GM23338 (cell line): ENCODE measurements at regions not wholly inside any gene's neighbourhood (a gene's known extent, or its start where the extent isn't known, plus 50 kb on each side); places are given as distances from the start of the nearest gene placed in this dataset.
"Not testable (repeated sequence)": the region's sequence is repeated elsewhere in the genome, so short reads cannot be mapped to it uniquely, and the experiment has no call there.

Experiments
- EZH2 ChIP-seq: fragments of 200-600 bp; sonication (generic); IDR thresholded peaks from one replicate; pipeline ENCODE4 v1.8.0; 2017; ENCODE audit warnings: antibody characterized with exemption, mild to moderate bottlenecking, low read depth; ENCODE audit not compliant: unreplicated experiment
- EZH2phosphoT487 ChIP-seq: fragments of 200-600 bp; sonication (generic); IDR thresholded peaks from one replicate; pipeline ENCODE4 v1.8.1; 2018; ENCODE audit warnings: antibody characterized with exemption; ENCODE audit not compliant: unreplicated experiment
- NANOG ChIP-seq: IDR thresholded peaks from 2 replicates; pipeline ENCODE4 v1.6.1; 2016; ENCODE audit warnings: antibody characterized with exemption, borderline replicate concordance
- POLR2AphosphoS5 ChIP-seq: IDR thresholded peaks from 2 replicates; pipeline ENCODE4 v1.6.1; 2016; ENCODE audit warnings: antibody characterized with exemption, low read depth
- STAT1 ChIP-seq: IDR thresholded peaks from one replicate; pipeline ENCODE4 v1.6.1; 2016; ENCODE audit warnings: antibody characterized with exemption; ENCODE audit not compliant: unreplicated experiment
- ZNF114 ChIP-seq: fragments of 250-450 bp; sonication (Bioruptor Pico); IDR thresholded peaks from 2 replicates; pipeline ENCODE4 v1.5.0; 2020; ENCODE audit warnings: mild to moderate bottlenecking, moderate library complexity
- TF ChIP-seq, protein P1 (sequence below), 2 experiments: fragments of 200-600 bp in 1 of 2; sonication (generic) in 1 of 2; conservative IDR thresholded peaks; 2 replicates each; pipeline versions ENCODE4 v1.5.1 to v1.6.1; 2016 to 2017; ENCODE audit warnings: antibody characterized with exemption in 2 of 2, low read depth in 2 of 2, mild to moderate bottlenecking in 2 of 2, moderate library complexity in 1 of 2
- TF ChIP-seq, protein P2 (sequence below): IDR thresholded peaks from one replicate; pipeline ENCODE4 v1.6.1; 2018; ENCODE audit warnings: antibody characterized with exemption; ENCODE audit not compliant: unreplicated experiment
- TF ChIP-seq, protein P3 (sequence below): IDR thresholded peaks from 2 replicates; pipeline ENCODE4 v1.6.1; 2016; ENCODE audit warnings: antibody characterized with exemption

DNA sequence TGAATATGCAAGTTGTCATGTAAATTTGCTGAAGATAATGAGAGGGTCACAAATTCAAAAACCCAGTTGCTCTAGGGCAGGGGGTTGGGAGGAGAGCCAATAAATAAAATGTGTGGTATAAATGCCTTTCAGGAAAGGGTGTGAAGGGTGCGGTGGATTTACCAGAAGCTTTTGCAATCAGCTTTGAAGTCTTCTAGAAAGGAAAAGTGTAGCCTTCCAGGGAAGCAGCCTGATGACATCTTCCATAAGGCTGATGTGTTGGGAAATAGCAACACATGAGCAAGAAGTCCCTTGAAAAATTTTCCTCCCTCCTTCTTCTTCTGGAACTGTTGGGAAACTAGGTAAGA, 85.6 kb upstream of the POTEC start:
- TF ChIP-seq, protein P1, sequence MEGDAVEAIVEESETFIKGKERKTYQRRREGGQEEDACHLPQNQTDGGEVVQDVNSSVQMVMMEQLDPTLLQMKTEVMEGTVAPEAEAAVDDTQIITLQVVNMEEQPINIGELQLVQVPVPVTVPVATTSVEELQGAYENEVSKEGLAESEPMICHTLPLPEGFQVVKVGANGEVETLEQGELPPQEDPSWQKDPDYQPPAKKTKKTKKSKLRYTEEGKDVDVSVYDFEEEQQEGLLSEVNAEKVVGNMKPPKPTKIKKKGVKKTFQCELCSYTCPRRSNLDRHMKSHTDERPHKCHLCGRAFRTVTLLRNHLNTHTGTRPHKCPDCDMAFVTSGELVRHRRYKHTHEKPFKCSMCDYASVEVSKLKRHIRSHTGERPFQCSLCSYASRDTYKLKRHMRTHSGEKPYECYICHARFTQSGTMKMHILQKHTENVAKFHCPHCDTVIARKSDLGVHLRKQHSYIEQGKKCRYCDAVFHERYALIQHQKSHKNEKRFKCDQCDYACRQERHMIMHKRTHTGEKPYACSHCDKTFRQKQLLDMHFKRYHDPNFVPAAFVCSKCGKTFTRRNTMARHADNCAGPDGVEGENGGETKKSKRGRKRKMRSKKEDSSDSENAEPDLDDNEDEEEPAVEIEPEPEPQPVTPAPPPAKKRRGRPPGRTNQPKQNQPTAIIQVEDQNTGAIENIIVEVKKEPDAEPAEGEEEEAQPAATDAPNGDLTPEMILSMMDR (conservative IDR thresholded peaks at IDR 0.05; ENCODE audit: low read depth in 2 of 2) = not testable (repeated sequence)
- not testable (repeated sequence) for TF ChIP-seq EZH2phosphoT487, EZH2, POLR2AphosphoS5, ZNF114, NANOG, STAT1
- TF ChIP-seq, protein P2, sequence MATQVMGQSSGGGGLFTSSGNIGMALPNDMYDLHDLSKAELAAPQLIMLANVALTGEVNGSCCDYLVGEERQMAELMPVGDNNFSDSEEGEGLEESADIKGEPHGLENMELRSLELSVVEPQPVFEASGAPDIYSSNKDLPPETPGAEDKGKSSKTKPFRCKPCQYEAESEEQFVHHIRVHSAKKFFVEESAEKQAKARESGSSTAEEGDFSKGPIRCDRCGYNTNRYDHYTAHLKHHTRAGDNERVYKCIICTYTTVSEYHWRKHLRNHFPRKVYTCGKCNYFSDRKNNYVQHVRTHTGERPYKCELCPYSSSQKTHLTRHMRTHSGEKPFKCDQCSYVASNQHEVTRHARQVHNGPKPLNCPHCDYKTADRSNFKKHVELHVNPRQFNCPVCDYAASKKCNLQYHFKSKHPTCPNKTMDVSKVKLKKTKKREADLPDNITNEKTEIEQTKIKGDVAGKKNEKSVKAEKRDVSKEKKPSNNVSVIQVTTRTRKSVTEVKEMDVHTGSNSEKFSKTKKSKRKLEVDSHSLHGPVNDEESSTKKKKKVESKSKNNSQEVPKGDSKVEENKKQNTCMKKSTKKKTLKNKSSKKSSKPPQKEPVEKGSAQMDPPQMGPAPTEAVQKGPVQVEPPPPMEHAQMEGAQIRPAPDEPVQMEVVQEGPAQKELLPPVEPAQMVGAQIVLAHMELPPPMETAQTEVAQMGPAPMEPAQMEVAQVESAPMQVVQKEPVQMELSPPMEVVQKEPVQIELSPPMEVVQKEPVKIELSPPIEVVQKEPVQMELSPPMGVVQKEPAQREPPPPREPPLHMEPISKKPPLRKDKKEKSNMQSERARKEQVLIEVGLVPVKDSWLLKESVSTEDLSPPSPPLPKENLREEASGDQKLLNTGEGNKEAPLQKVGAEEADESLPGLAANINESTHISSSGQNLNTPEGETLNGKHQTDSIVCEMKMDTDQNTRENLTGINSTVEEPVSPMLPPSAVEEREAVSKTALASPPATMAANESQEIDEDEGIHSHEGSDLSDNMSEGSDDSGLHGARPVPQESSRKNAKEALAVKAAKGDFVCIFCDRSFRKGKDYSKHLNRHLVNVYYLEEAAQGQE = not testable (repeated sequence)
- TF ChIP-seq, protein P3, sequence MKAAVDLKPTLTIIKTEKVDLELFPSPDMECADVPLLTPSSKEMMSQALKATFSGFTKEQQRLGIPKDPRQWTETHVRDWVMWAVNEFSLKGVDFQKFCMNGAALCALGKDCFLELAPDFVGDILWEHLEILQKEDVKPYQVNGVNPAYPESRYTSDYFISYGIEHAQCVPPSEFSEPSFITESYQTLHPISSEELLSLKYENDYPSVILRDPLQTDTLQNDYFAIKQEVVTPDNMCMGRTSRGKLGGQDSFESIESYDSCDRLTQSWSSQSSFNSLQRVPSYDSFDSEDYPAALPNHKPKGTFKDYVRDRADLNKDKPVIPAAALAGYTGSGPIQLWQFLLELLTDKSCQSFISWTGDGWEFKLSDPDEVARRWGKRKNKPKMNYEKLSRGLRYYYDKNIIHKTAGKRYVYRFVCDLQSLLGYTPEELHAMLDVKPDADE = not testable (repeated sequence)
